ENCODE measurements at regions not wholly inside any gene's neighbourhood (a gene's known extent, or its start where the extent isn't known, plus 50 kb on each side); places are given as distances from the start of the nearest gene placed in this dataset.

- DNase-seq, result no peak
These were observed 1183.0 kb upstream of the CDH18 start for GRCh38 chr5:21171038-21171437.

- no peak for DNase-seq
These were observed 1180.6 kb upstream of the CDH18 start for GRCh38 chr5:21168557-21168956.

- DNase-seq, result no peak
These were observed 1177.3 kb upstream of the CDH18 start for GRCh38 chr5:21165344-21165743.

GRCh38 chr5:21164425-21164824, 1176.4 kb upstream of the CDH18 start:
- DNase-seq, result no peak

- DNase-seq, result no peak
These were observed 1171.6 kb upstream of the CDH18 start for GRCh38 chr5:21159510-21160059.

GRCh38 chr5:21154526-21154925, 1166.5 kb upstream of the CDH18 start:
- DNase-seq, result no peak

DNA sequence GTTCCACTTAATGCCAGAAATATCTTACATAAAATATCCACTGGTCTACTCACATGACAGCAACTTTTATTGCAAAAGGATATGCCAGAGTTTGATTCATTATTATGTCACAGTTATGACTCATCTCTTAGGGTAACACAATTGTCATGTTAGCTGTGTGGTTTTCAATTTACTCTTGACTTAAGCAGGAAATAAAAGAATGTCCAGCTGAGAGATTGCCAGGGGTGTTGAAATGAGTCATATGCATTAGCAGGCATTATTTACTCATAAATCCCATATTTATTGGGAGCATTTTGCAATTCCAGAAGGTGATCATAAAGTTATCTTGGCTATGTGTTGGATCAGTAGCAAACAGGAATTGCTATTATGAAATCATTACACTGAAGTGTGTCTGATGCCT, 1164.6 kb upstream of the CDH18 start:
- DNase-seq, result no peak

- no peak for DNase-seq
These were observed 1157.4 kb upstream of the CDH18 start for GRCh38 chr5:21145376-21145775.

- DNase-seq, result no peak
These were observed 1155.7 kb upstream of the CDH18 start for GRCh38 chr5:21143686-21144085.

GRCh38 chr5:21142791-21143190, 1154.8 kb upstream of the CDH18 start:
- no peak for DNase-seq

- DNase-seq, result no peak
These were observed 1153.0 kb upstream of the CDH18 start for GRCh38 chr5:21140987-21141386.

DNA sequence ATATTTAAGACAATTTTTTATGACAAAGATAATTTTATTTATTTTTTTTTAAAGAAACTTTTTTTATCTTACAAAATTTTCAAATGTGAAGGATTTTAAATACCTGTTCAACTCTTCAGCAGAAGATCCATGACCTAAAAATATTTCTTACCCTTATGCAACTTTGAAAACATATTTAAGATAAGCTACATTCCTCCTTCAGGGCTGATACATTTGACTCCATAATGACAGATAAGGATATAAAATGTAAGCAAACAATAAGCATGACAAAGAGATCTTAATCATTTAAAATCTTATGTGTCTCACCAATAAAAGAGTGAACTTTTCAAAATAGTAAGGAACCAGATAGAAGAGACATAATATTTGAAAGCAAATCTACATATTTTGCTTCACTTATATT, 1138.2 kb upstream of the CDH18 start:
- no peak for DNase-seq

GRCh38 chr5:21125238-21125983, 1137.4 kb upstream of the CDH18 start:
- DNase-seq, result no peak

DNA sequence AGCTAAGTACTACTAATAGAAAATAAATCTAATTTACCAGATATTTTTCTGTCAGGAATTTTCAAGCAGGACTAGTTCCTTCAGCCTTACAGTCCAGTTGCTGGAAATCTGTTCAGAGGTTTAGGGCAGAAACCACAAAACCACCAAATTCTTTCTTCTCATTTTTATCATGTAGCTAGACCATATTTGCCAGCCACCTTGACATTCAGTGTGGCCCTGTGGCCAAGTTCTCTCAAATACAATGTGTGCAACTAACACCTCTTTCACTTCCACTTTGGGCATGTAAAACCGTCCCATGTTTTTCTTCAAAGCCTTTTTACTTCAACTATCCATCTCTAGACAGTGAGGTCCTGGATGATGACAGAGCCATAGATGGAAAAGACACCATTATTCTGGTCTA, 1133.2 kb upstream of the CDH18 start:
- DNase-seq, result no peak

- no peak for DNase-seq
These were observed 1109.7 kb upstream of the CDH18 start for GRCh38 chr5:21097661-21098060.

- DNase-seq, result no peak
These were observed 1106.6 kb upstream of the CDH18 start for GRCh38 chr5:21094619-21095018.

DNA sequence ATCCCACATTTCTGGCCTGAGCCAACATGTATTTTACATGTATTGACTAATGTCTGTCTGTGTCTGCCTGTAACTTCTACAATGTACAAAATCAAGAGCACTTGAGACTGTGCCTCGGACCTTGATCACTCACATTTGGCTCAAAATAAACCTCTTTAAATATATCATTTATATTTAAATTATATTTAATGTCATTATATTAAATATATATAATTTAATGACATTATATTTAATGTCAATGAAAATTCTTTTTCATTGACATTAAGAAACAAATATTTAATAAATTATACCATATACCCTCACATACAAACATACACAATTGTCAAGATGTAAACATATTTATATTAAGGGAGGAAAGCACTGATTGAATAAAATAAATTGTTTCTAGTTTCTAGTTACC, 1099.8 kb upstream of the CDH18 start:
- no peak for DNase-seq

GRCh38 chr5:21085791-21086190, 1097.8 kb upstream of the CDH18 start:
- no peak for DNase-seq

- no peak for DNase-seq
These were observed 1084.0 kb upstream of the CDH18 start for GRCh38 chr5:21071986-21072385.

DNA sequence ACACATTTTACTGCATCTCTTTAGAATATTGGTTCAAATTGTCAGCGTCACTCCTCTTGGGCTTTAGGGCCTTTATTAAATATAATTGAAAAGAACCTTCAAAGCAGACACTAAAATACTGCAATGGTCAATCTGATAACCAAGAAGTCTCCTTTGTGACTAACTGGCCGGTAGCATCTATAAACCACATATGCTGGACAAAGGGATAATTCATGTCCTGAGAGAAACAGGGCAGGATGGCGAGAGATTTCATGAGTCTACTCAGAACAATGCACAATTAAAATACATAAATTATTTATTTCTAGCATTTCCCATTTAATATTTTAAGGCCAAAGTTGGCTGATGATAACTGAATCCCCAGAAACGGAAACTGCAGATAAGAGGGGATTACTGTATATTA, 1083.4 kb upstream of the CDH18 start:
- no peak for DNase-seq

DNA sequence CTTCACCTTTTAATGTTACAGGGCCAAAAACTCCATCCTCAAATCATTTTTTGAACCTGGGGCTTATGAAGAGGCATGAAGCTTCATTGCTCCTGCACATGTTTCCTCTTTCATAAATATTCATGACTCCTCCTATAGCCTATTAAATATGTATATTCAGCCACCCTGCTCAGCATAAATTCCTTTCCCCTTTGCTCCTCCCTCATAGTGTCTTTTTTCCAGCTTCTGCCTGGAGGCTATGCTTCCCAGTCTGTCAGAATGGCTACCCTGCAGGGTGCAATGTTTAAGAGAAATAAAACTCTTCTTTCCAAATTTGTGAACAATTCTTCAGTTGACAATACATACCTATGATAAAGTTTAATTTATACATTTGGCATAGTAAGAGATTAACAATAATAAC, 1082.9 kb upstream of the CDH18 start:
- no peak for DNase-seq

GRCh38 chr5:21067724-21068123, 1079.7 kb upstream of the CDH18 start:
- DNase-seq, result no peak

DNA sequence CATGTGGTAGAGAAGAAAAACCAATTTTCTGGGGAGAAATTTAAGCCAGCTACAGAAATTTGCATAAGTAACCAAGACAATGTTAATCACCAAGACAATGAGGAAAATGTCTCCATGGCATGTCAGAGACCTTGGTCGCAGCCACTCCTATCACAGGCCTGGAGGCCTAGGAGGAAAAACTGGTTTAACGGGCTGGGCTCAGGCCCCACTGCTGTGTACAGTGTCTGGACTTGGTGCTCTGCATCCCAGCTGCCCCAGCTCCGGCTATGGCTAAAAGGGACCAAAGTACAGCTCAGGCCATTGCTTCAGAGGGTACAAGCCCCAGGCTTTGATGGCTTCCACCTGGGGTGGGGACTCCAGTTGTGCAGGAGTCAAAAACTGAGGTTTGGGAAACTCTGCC, 1075.1 kb upstream of the CDH18 start:
- no peak for DNase-seq

DNA sequence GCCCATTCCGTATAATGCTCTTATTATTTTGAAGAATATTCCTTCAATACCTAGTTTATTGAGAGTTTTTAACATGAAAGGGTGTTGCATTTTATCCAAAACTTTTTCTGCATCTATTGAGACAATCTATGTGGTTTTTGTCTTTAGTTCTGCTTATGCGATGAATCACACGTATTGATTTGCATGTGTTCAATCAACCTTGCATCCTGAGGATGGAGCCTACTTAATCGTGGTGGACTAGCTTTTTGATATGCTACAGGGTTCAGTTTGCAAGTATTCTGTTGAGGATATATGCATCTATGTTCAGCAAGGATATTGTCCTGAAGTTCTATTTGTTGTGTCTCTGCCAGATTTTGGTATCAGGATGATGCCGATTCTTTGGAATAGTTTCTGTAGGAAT, 1070.3 kb upstream of the CDH18 start:
- no peak for DNase-seq

Measured in left kidney (tissue), 1 donor.